T-helper 1 cell treated with Interleukin-12 subunit alpha and Interleukin-12 subunit beta and Interleukin-4 antibody, amounts not matched to agents 30 μg/mL and 1 μg/mL, for 36 hours (primary cell): ENCODE measurements at regions not wholly inside any gene's neighbourhood (a gene's known extent, or its start where the extent isn't known, plus 50 kb on each side); places are given as distances from the start of the nearest gene placed in this dataset.

Experiments
- H3K27ac Mint-ChIP-seq: one replicate; pipeline ENCODE4 v1.8.0; 2021; ENCODE audit warnings: mild to moderate bottlenecking, mixed read lengths
- H3K27me3 Mint-ChIP-seq: one replicate; pipeline ENCODE4 v1.8.0; 2021; ENCODE audit warnings: low read depth, mixed read lengths
- H3K36me3 Mint-ChIP-seq: one replicate; pipeline ENCODE4 v1.8.0; 2021; ENCODE audit warnings: low read depth, mixed read lengths
- H3K4me1 Mint-ChIP-seq: one replicate; pipeline ENCODE4 v1.8.0; 2021; ENCODE audit warnings: low read depth, mixed read lengths
- H3K4me3 Mint-ChIP-seq: one replicate; pipeline ENCODE4 v1.8.0; 2021; ENCODE audit warnings: mild to moderate bottlenecking, moderate library complexity, mixed read lengths
- H3K9me3 Mint-ChIP-seq: one replicate; pipeline ENCODE4 v1.8.0; 2021; ENCODE audit warnings: mixed read lengths

- no peaks in the 10 kb centered on the region for H3K9me3 Mint-ChIP-seq
- no peak overlapping the region for H3K27ac Mint-ChIP-seq
- H3K27me3 Mint-ChIP-seq = no peaks in the 10 kb centered on the region
- no peak overlapping the region for H3K4me3 Mint-ChIP-seq
- H3K4me1 Mint-ChIP-seq = no peaks in the 10 kb centered on the region
- H3K36me3 Mint-ChIP-seq = no peaks in the 10 kb centered on the region
Measured at GRCh38 chr9:28887188-28887884, 1314.1 kb upstream of the C9orf72 start.

GRCh38 chr9:28888806-28889205 is 1315.5 kb upstream of the C9orf72 start:
- H3K27ac Mint-ChIP-seq = no peak overlapping the region
- no peaks in the 10 kb centered on the region for H3K36me3 Mint-ChIP-seq
- no peaks in the 10 kb centered on the region for H3K27me3 Mint-ChIP-seq
- H3K4me3 Mint-ChIP-seq = no peak overlapping the region
- H3K4me1 Mint-ChIP-seq = no peaks in the 10 kb centered on the region
- no peaks in the 10 kb centered on the region for H3K9me3 Mint-ChIP-seq

- Mint-ChIP-seq H3K27me3 (no peaks in the 10 kb centered on the region), H3K9me3 (no peaks in the 10 kb centered on the region), H3K4me3 (no peak overlapping the region), H3K4me1 (no peaks in the 10 kb centered on the region), H3K27ac (no peak overlapping the region), H3K36me3 (no peaks in the 10 kb centered on the region)
Measured at GRCh38 chr9:28892538-28892937, 1319.3 kb upstream of the C9orf72 start.

GRCh38 chr9:28899267-28899666 is 1326.0 kb upstream of the C9orf72 start:
- Mint-ChIP-seq H3K27me3 (no peaks in the 10 kb centered on the region), H3K4me1 (no peaks in the 10 kb centered on the region), H3K9me3 (peaks cover 11% of the 10 kb centered on the region), H3K36me3 (no peaks in the 10 kb centered on the region), H3K27ac (no peak overlapping the region), H3K4me3 (no peak overlapping the region)

GRCh38 chr9:28899926-28900325 is 1326.6 kb upstream of the C9orf72 start:
- no peaks in the 10 kb centered on the region for H3K4me1 Mint-ChIP-seq
- H3K36me3 Mint-ChIP-seq = no peaks in the 10 kb centered on the region
- H3K9me3 Mint-ChIP-seq = peaks cover 11% of the 10 kb centered on the region
- H3K27ac Mint-ChIP-seq = no peak overlapping the region
- no peak overlapping the region for H3K4me3 Mint-ChIP-seq
- no peaks in the 10 kb centered on the region for H3K27me3 Mint-ChIP-seq

- no peak overlapping the region for H3K27ac Mint-ChIP-seq
- H3K4me3 Mint-ChIP-seq = no peak overlapping the region
- peaks cover 11% of the 10 kb centered on the region for H3K9me3 Mint-ChIP-seq
- no peaks in the 10 kb centered on the region for H3K27me3 Mint-ChIP-seq
- no peaks in the 10 kb centered on the region for H3K4me1 Mint-ChIP-seq
- no peaks in the 10 kb centered on the region for H3K36me3 Mint-ChIP-seq
Measured at GRCh38 chr9:28900406-28900805, 1327.1 kb upstream of the C9orf72 start.

GRCh38 chr9:28909526-28909925 is 1336.2 kb upstream of the C9orf72 start:
- no peaks in the 10 kb centered on the region for H3K9me3 Mint-ChIP-seq
- H3K4me3 Mint-ChIP-seq = no peak overlapping the region
- H3K27me3 Mint-ChIP-seq = no peaks in the 10 kb centered on the region
- H3K27ac Mint-ChIP-seq = no peak overlapping the region
- H3K4me1 Mint-ChIP-seq = no peaks in the 10 kb centered on the region
- H3K36me3 Mint-ChIP-seq = no peaks in the 10 kb centered on the region

- Mint-ChIP-seq H3K4me1 (no peaks in the 10 kb centered on the region), H3K36me3 (no peaks in the 10 kb centered on the region), H3K27ac (no peak overlapping the region), H3K27me3 (no peaks in the 10 kb centered on the region), H3K9me3 (no peaks in the 10 kb centered on the region), H3K4me3 (no peak overlapping the region)
Measured at GRCh38 chr9:28912621-28913020, 1339.3 kb upstream of the C9orf72 start.

- H3K27me3 Mint-ChIP-seq = no peaks in the 10 kb centered on the region
- no peaks in the 10 kb centered on the region for H3K36me3 Mint-ChIP-seq
- H3K9me3 Mint-ChIP-seq = no peaks in the 10 kb centered on the region
- H3K4me3 Mint-ChIP-seq = no peak overlapping the region
- H3K27ac Mint-ChIP-seq = no peak overlapping the region
- H3K4me1 Mint-ChIP-seq = no peaks in the 10 kb centered on the region
Measured at GRCh38 chr9:28915202-28915930, 1342.1 kb upstream of the C9orf72 start.

- no peaks in the 10 kb centered on the region for H3K9me3 Mint-ChIP-seq
- no peak overlapping the region for H3K4me3 Mint-ChIP-seq
- H3K27ac Mint-ChIP-seq = no peak overlapping the region
- H3K27me3 Mint-ChIP-seq = no peaks in the 10 kb centered on the region
- H3K36me3 Mint-ChIP-seq = no peaks in the 10 kb centered on the region
- H3K4me1 Mint-ChIP-seq = no peaks in the 10 kb centered on the region
Measured at GRCh38 chr9:28916348-28916747, 1343.1 kb upstream of the C9orf72 start.

GRCh38 chr9:28921857-28922500 is 1348.7 kb upstream of the C9orf72 start:
- H3K27me3 Mint-ChIP-seq = no peaks in the 10 kb centered on the region
- no peaks in the 10 kb centered on the region for H3K9me3 Mint-ChIP-seq
- H3K4me3 Mint-ChIP-seq = no peak overlapping the region
- no peak overlapping the region for H3K27ac Mint-ChIP-seq
- H3K36me3 Mint-ChIP-seq = no peaks in the 10 kb centered on the region
- no peaks in the 10 kb centered on the region for H3K4me1 Mint-ChIP-seq

GRCh38 chr9:28922891-28923290 is 1349.6 kb upstream of the C9orf72 start:
- H3K9me3 Mint-ChIP-seq = no peaks in the 10 kb centered on the region
- H3K27ac Mint-ChIP-seq = no peak overlapping the region
- H3K27me3 Mint-ChIP-seq = no peaks in the 10 kb centered on the region
- no peaks in the 10 kb centered on the region for H3K4me1 Mint-ChIP-seq
- H3K36me3 Mint-ChIP-seq = no peaks in the 10 kb centered on the region
- H3K4me3 Mint-ChIP-seq = no peak overlapping the region

- Mint-ChIP-seq H3K27ac (no peak overlapping the region), H3K36me3 (no peaks in the 10 kb centered on the region), H3K9me3 (no peaks in the 10 kb centered on the region), H3K27me3 (no peaks in the 10 kb centered on the region), H3K4me1 (no peaks in the 10 kb centered on the region), H3K4me3 (no peak overlapping the region)
Measured at GRCh38 chr9:28923351-28923750, 1350.1 kb upstream of the C9orf72 start.

GRCh38 chr9:28925157-28925556 is 1351.9 kb upstream of the C9orf72 start:
- Mint-ChIP-seq H3K4me3 (no peak overlapping the region), H3K27me3 (no peaks in the 10 kb centered on the region), H3K4me1 (no peaks in the 10 kb centered on the region), H3K27ac (no peak overlapping the region), H3K9me3 (no peaks in the 10 kb centered on the region), H3K36me3 (no peaks in the 10 kb centered on the region)

- Mint-ChIP-seq H3K4me3 (no peak overlapping the region), H3K9me3 (no peaks in the 10 kb centered on the region), H3K4me1 (no peaks in the 10 kb centered on the region), H3K36me3 (no peaks in the 10 kb centered on the region), H3K27ac (no peak overlapping the region), H3K27me3 (no peaks in the 10 kb centered on the region)
Measured at GRCh38 chr9:28926306-28926705, 1353.0 kb upstream of the C9orf72 start.
